ENCODE measurements at regions not wholly inside any gene's neighbourhood (a gene's known extent, or its start where the extent isn't known, plus 50 kb on each side); places are given as distances from the start of the nearest gene placed in this dataset.

- DNase-seq (ENCODE audit: low read depth, low spot score) (no peak), ATAC-seq (no peak)
- H3K4me3 ChIP-seq (replicated peaks in 1 of 2; ENCODE audit: low read depth in 1 of 2, low read length in 2 of 2), result no peak overlapping the region
- no peaks in the 10 kb centered on the region for H3K36me3 ChIP-seq (ENCODE audit: control insufficient read depth in 1 of 2, insufficient read depth in 2 of 2, low read length in 2 of 2)
- ChIA-PET POLR2A (no interaction called here), CTCF (no interaction called here), RAD21 (ENCODE audit: low non-redundant PET in 1 of 2, low total read pairs in 2 of 2, uncharacterized antibody in 2 of 2, unreplicated experiment in 2 of 2) (no interaction called here)
- no peaks in the 10 kb centered on the region for H3K79me2 ChIP-seq (ENCODE audit: insufficient read depth, low read length)
- TF ChIP-seq ZFX (IDR thresholded peaks at IDR 0.05) (no peak), POLR2AphosphoS5 (IDR thresholded peaks at IDR 0.05; ENCODE audit: low read depth, low read length) (no peak), YY1 (IDR thresholded peaks at IDR 0.05; ENCODE audit: extremely low read depth, insufficient replicate concordance, low read depth, low read length) (no peak), POLR2A (IDR thresholded peaks at IDR 0.05; ENCODE audit: borderline replicate concordance, extremely low read depth, insufficient read depth, insufficient read length) (no peak), ELF1 (IDR thresholded peaks at IDR 0.05; ENCODE audit: borderline replicate concordance, low read depth) (no peak), FOSL1 (IDR thresholded peaks at IDR 0.05; ENCODE audit: low read depth) (no peak), SRF (IDR thresholded peaks at IDR 0.05; ENCODE audit: low read depth) (no peak), ZNF274 (IDR thresholded peaks at IDR 0.05; ENCODE audit: low read depth, low read length) (no peak), EZH2 (IDR thresholded peaks at IDR 0.05) (no peak), ATF3 (IDR thresholded peaks at IDR 0.05) (no peak), SIN3A (IDR thresholded peaks at IDR 0.05; ENCODE audit: low read depth) (no peak), ZBTB33 (IDR thresholded peaks at IDR 0.05; ENCODE audit: extremely low read depth, insufficient replicate concordance, low read length) (no peak), SP1 (IDR thresholded peaks at IDR 0.05; ENCODE audit: low read depth) (no peak), REST (IDR thresholded peaks at IDR 0.05; ENCODE audit: low read depth) (no peak), MAX (IDR thresholded peaks at IDR 0.05) (no peak), CTCF (IDR thresholded peaks at IDR 0.05 in 2 of 3, conservative IDR thresholded peaks at IDR 0.05 in 1 of 3; ENCODE audit: borderline replicate concordance in 1 of 3, insufficient read depth in 1 of 3, low read depth in 2 of 3, low read length in 2 of 3) (no peak), JUND (IDR thresholded peaks at IDR 0.05) (no peak), CBX3 (IDR thresholded peaks at IDR 0.05; ENCODE audit: low read depth) (no peak), RAD21 (IDR thresholded peaks at IDR 0.05; ENCODE audit: low read depth) (no peak), EZH2phosphoT487 (IDR thresholded peaks at IDR 0.05; ENCODE audit: borderline replicate concordance) (no peak)
- H3K4me1 ChIP-seq (ENCODE audit: control insufficient read depth in 1 of 2, insufficient read depth in 2 of 2, low read length in 2 of 2), result no peaks in the 10 kb centered on the region
- no peaks in the 10 kb centered on the region for H3K9me2 ChIP-seq (ENCODE audit: insufficient read depth)
- H3K4me2 ChIP-seq (ENCODE audit: low read length), result no peak overlapping the region
- intact Hi-C loops (cut with micrococcal nuclease), result no loop called here
- H4K20me1 ChIP-seq (ENCODE audit: insufficient read depth), result no peaks in the 10 kb centered on the region
- H2AFZ ChIP-seq (ENCODE audit: low read depth, low read length, poor library complexity, severe bottlenecking), result no peak overlapping the region
- no peak overlapping the region for H3K27ac ChIP-seq (ENCODE audit: low read depth, low read length)
- no TSS peak for BruUV-seq (replicated peaks)
- H3K9me3 ChIP-seq (ENCODE audit: control insufficient read depth in 1 of 2, insufficient read depth in 1 of 2, low read depth in 1 of 2, low read length in 2 of 2), result no peaks in the 10 kb centered on the region
- no peaks in the 10 kb centered on the region; the same call in 1 of the 2 replicates for H3K27me3 ChIP-seq (ENCODE audit: insufficient read depth, low read length)
- H3K9ac ChIP-seq (ENCODE audit: low read length), result no peak overlapping the region
Measured at GRCh38 chr10:44267007-44267406, 117.9 kb downstream of the CXCL12 start.

Data from HCT116 (cell line).